ENCODE measurements at regions not wholly inside any gene's neighbourhood (a gene's known extent, or its start where the extent isn't known, plus 50 kb on each side); places are given as distances from the start of the nearest gene placed in this dataset.

DNA sequence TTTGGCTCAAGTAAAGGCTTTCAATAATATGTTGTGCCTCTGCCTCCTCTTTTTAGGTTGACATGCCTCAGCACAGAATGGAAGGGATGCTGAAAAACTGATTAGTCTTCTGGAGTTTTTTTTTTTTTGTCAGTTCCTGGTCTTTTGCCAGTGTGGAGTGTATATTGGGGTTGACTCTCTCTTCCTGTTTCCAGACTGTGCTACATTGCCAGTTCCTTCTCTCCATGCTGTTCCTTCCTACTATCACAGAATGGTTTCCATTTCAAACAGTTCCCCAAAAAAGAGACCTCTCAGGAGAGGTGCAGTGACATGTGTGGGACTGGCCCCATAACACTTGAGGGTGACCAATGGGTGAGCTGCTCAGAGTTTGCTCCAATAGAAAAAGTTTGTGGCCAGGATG is 101.7 kb upstream of the ETV3 start:
- Histone ChIP-seq H3K36me3 (ENCODE audit: insufficient read depth, low read length) (no peaks in the 10 kb centered on the region), H3K9me3 (ENCODE audit: low read depth, low read length) (no peaks in the 10 kb centered on the region)

GRCh38 chr1:157238585-157238984 is 100.4 kb upstream of the ETV3 start:
- no peaks in the 10 kb centered on the region for H4K20me1 ChIP-seq (ENCODE audit: insufficient read depth, low read length)
- no peaks in the 10 kb centered on the region for H3K79me2 ChIP-seq (ENCODE audit: insufficient read depth, low read length)
- no peak overlapping the region for H2AFZ ChIP-seq (ENCODE audit: low read length)
- peaks cover 2% of the 10 kb centered on the region for H3K27me3 ChIP-seq (ENCODE audit: insufficient read depth, low read length)
- DNase-seq (ENCODE audit: insufficient read length, low spot score, missing footprints), result no peak
- no peaks in the 10 kb centered on the region for H3K36me3 ChIP-seq (ENCODE audit: insufficient read depth, low read length)
- no peak overlapping the region for H3K4me2 ChIP-seq (ENCODE audit: insufficient read depth, low read length)
- H3K27ac ChIP-seq (ENCODE audit: low read depth, low read length), result no peak overlapping the region
- no peaks in the 10 kb centered on the region for H3K4me1 ChIP-seq (ENCODE audit: insufficient read depth, low read length)
- no peaks in the 10 kb centered on the region for H3K9me3 ChIP-seq (ENCODE audit: low read depth, low read length)
- TF ChIP-seq, protein P1, sequence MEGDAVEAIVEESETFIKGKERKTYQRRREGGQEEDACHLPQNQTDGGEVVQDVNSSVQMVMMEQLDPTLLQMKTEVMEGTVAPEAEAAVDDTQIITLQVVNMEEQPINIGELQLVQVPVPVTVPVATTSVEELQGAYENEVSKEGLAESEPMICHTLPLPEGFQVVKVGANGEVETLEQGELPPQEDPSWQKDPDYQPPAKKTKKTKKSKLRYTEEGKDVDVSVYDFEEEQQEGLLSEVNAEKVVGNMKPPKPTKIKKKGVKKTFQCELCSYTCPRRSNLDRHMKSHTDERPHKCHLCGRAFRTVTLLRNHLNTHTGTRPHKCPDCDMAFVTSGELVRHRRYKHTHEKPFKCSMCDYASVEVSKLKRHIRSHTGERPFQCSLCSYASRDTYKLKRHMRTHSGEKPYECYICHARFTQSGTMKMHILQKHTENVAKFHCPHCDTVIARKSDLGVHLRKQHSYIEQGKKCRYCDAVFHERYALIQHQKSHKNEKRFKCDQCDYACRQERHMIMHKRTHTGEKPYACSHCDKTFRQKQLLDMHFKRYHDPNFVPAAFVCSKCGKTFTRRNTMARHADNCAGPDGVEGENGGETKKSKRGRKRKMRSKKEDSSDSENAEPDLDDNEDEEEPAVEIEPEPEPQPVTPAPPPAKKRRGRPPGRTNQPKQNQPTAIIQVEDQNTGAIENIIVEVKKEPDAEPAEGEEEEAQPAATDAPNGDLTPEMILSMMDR (IDR thresholded peaks at IDR 0.05; ENCODE audit: extremely low read depth, low read depth, low read length), result no peak
- no peak overlapping the region for H3K4me3 ChIP-seq (ENCODE audit: insufficient read depth, low read length)

More for the DNA sequence above, 101.7 kb upstream of the ETV3 start:
- H4K20me1 ChIP-seq (ENCODE audit: insufficient read depth, low read length), result no peaks in the 10 kb centered on the region
- no peak for DNase-seq (ENCODE audit: insufficient read length, low spot score, missing footprints)
- no peaks in the 10 kb centered on the region for H3K4me1 ChIP-seq (ENCODE audit: insufficient read depth, low read length)
- H3K4me3 ChIP-seq (ENCODE audit: insufficient read depth, low read length), result no peak overlapping the region
- TF ChIP-seq, protein P1 (IDR thresholded peaks at IDR 0.05; ENCODE audit: extremely low read depth, low read depth, low read length), result no peak
- peaks cover 2% of the 10 kb centered on the region for H3K27me3 ChIP-seq (ENCODE audit: insufficient read depth, low read length)
- no peak overlapping the region for H3K4me2 ChIP-seq (ENCODE audit: insufficient read depth, low read length)
- H3K27ac ChIP-seq (ENCODE audit: low read depth, low read length), result no peak overlapping the region
- no peaks in the 10 kb centered on the region for H3K79me2 ChIP-seq (ENCODE audit: insufficient read depth, low read length)
- no peak overlapping the region for H2AFZ ChIP-seq (ENCODE audit: low read length)

DNA sequence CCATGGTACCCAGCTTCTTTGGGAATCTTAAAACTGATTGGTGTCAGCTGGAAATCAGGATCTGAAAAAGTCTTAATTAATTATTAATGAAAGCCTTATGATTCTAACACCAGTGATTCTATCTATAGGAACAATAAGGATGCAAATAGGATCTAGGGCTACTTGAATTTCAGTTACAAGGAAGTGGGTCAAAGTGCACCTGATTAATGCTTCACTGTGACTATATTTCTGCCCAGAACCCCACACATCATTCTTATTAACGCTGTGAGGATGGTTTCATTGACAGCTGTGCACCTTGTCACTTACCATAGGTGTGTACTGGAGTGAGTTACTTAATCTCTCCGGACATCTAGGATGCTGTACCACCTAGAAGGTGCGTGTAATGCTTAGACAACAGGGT is 99.8 kb upstream of the ETV3 start:
- TF ChIP-seq, protein P1 (IDR thresholded peaks at IDR 0.05; ENCODE audit: extremely low read depth, low read depth, low read length), result no peak
- Histone ChIP-seq H2AFZ (ENCODE audit: low read length) (no peak overlapping the region), H3K4me3 (ENCODE audit: insufficient read depth, low read length) (no peak overlapping the region), H3K36me3 (ENCODE audit: insufficient read depth, low read length) (no peaks in the 10 kb centered on the region), H3K79me2 (ENCODE audit: insufficient read depth, low read length) (no peaks in the 10 kb centered on the region), H4K20me1 (ENCODE audit: insufficient read depth, low read length) (no peaks in the 10 kb centered on the region), H3K9me3 (ENCODE audit: low read depth, low read length) (no peaks in the 10 kb centered on the region), H3K27me3 (ENCODE audit: insufficient read depth, low read length) (peaks cover 2% of the 10 kb centered on the region), H3K4me2 (ENCODE audit: insufficient read depth, low read length) (no peak overlapping the region), H3K27ac (ENCODE audit: low read depth, low read length) (no peak overlapping the region), H3K4me1 (ENCODE audit: insufficient read depth, low read length) (no peaks in the 10 kb centered on the region)
- DNase-seq (ENCODE audit: insufficient read length, low spot score, missing footprints), result peak; percentile 2

- TF ChIP-seq, protein P1 (IDR thresholded peaks at IDR 0.05; ENCODE audit: extremely low read depth, low read depth, low read length), result no peak
- no peaks in the 10 kb centered on the region for H3K9me3 ChIP-seq (ENCODE audit: low read depth, low read length)
- no peak for DNase-seq (ENCODE audit: insufficient read length, low spot score, missing footprints)
- H3K4me1 ChIP-seq (ENCODE audit: insufficient read depth, low read length), result no peaks in the 10 kb centered on the region
- no peak overlapping the region for H3K4me2 ChIP-seq (ENCODE audit: insufficient read depth, low read length)
- H3K4me3 ChIP-seq (ENCODE audit: insufficient read depth, low read length), result no peak overlapping the region
- peaks cover 2% of the 10 kb centered on the region for H3K27me3 ChIP-seq (ENCODE audit: insufficient read depth, low read length)
- no peaks in the 10 kb centered on the region for H3K36me3 ChIP-seq (ENCODE audit: insufficient read depth, low read length)
- no peaks in the 10 kb centered on the region for H3K79me2 ChIP-seq (ENCODE audit: insufficient read depth, low read length)
- H3K27ac ChIP-seq (ENCODE audit: low read depth, low read length), result no peak overlapping the region
- H2AFZ ChIP-seq (ENCODE audit: low read length), result no peak overlapping the region
- H4K20me1 ChIP-seq (ENCODE audit: insufficient read depth, low read length), result no peaks in the 10 kb centered on the region
These were observed 99.3 kb upstream of the ETV3 start for GRCh38 chr1:157237522-157237921.
